Astrocyte (in vitro differentiated cells and primary cell): ENCODE measurements at regions not wholly inside any gene's neighbourhood (a gene's known extent, or its start where the extent isn't known, plus 50 kb on each side); places are given as distances from the start of the nearest gene placed in this dataset.

Experiments used
- CTCF ChIP-seq: IDR thresholded peaks from 2 replicates; pipeline ENCODE4 v1.5.1; 2011; ENCODE audit warnings: low read depth, mild to moderate bottlenecking, inconsistent platforms, low read length, moderate library complexity; ENCODE audit not compliant: insufficient read depth
- EZH2 ChIP-seq: IDR thresholded peaks from 2 replicates; pipeline ENCODE4 v1.6.1; 2012; ENCODE audit warnings: mild to moderate bottlenecking, low read length, inconsistent platforms; ENCODE audit not compliant: insufficient read depth

DNA sequence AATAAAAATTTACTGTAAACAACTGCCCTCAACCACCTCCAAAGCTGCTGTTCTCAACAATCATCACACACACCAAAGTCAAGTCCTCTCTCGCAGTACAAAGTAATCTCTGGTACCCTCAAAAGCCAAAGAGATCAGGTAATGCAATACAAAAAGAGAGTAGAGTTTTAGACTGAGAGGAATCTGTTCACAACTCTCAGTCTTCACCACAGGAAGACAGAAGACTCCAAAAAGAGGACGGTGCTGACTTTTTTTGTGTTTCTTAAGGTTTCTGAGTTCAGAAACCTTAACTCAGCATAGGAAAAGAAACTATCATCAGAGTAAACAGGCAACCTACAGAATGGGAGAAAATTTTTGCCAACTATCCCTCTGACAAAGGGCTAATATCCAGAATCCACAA, 1072.3 kb upstream of the DIAPH2 start:
- no peak for TF ChIP-seq CTCF
- no peak for TF ChIP-seq EZH2
